Muscle of leg (tissue), 3 donors: ENCODE measurements at regions not wholly inside any gene's neighbourhood (a gene's known extent, or its start where the extent isn't known, plus 50 kb on each side); places are given as distances from the start of the nearest gene placed in this dataset.
A peak's percentile ranks its signal among the peaks of the same experiment; 100 is the strongest.

ENCODE experiments used
- DNase-seq: peaks from one replicate; pipeline ENCODE4 v3.0.0; 2013
- H3K27ac ChIP-seq: one replicate; pipeline ENCODE4 v1.5.1; 2013; ENCODE audit warnings: mild to moderate bottlenecking, low read length, control low read depth
- H3K27me3 ChIP-seq: one replicate; pipeline ENCODE4 v1.6.1; 2013; ENCODE audit warnings: low read length; ENCODE audit not compliant: control insufficient read depth, insufficient read depth
- H3K36me3 ChIP-seq: one replicate; pipeline ENCODE4 v1.6.1; 2013; ENCODE audit warnings: low read length; ENCODE audit not compliant: control insufficient read depth, insufficient read depth
- H3K4me1 ChIP-seq: one replicate; pipeline ENCODE4 v1.6.1; 2013; ENCODE audit warnings: low read length; ENCODE audit not compliant: control insufficient read depth, insufficient read depth
- H3K4me3 ChIP-seq: one replicate; pipeline ENCODE4 v1.5.1; 2013; ENCODE audit warnings: low read length, control low read depth
- H3K9me3 ChIP-seq: replicated peaks from 2 replicates; pipeline ENCODE4 v1.6.1; 2013; ENCODE audit warnings: low read depth, low read length; ENCODE audit not compliant: control insufficient read depth
- WGBS: methylation state at CpG from one replicate; pipeline ENCODE4 v1.1.5; 2013; ENCODE audit warnings: missing lambda C conversion rate; ENCODE audit not compliant: insufficient coverage; 5-methylcytosine and 5-hydroxymethylcytosine counted together

DNA sequence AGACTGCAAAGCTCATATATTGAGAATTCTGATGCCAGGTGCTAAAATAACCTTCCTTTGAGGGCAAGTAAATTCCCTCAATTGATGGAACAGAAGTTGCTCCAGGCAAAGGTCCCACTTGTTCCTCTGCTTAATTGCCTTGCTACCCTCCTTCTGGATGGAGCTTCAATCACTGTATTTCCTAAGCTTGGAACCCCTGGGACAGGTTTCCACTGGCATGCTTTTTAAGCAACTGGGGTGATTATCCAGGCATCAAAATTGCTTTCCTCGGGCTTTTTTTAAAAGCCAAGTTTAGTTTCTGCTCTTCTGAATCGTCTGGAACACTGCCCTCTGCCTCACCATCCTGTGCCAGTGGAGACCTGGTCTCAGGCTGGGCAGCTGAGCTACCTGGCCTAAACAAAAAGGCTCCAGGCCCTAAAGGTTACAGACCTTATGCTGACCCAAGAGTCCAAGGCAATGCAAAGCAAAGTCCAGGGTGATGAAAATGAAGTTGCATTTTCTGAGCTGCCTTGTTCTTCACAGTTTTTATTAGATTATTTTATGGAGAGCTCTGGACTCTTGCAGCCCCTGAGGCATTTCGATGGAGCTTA lies 167.9 kb upstream of the CD180 start:
- Histone ChIP-seq H3K4me3 (no peak overlapping the region), H3K4me1 (no peaks in the 10 kb centered on the region), H3K36me3 (no peaks in the 10 kb centered on the region), H3K9me3 (no peaks in the 10 kb centered on the region), H3K27ac (no peak overlapping the region), H3K27me3 (no peaks in the 10 kb centered on the region)
- peak; percentile 48 for DNase-seq
- 55% methylated on average over 2 of the region's 3 CpGs for WGBS

DNA sequence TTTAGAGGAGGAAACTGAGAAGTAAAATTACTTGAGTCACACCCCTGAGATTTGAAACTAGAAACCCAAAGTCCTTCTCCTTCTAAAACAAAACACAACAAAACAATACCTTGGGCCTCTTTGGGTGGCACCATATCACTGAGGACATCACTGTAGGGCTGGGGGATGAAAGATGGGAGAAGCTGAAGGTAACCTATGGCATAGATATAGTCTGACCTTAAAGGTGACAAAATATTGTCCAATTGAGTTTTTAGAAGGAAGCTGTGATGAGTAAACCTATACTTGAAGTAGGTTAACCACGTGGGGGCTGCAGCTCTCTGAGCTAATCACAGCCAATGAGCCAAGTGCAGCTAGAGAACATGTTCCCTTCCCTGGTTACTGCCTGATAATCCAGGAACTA lies 167.4 kb upstream of the CD180 start:
- no peak overlapping the region for H3K4me3 ChIP-seq
- no peaks in the 10 kb centered on the region for H3K4me1 ChIP-seq
- no peaks in the 10 kb centered on the region for H3K9me3 ChIP-seq
- no peaks in the 10 kb centered on the region for H3K36me3 ChIP-seq
- no peak for DNase-seq
- H3K27ac ChIP-seq = no peak overlapping the region
- no CpG with 5 or more reads among the region's 1 CpG for WGBS
- H3K27me3 ChIP-seq = no peaks in the 10 kb centered on the region

DNA sequence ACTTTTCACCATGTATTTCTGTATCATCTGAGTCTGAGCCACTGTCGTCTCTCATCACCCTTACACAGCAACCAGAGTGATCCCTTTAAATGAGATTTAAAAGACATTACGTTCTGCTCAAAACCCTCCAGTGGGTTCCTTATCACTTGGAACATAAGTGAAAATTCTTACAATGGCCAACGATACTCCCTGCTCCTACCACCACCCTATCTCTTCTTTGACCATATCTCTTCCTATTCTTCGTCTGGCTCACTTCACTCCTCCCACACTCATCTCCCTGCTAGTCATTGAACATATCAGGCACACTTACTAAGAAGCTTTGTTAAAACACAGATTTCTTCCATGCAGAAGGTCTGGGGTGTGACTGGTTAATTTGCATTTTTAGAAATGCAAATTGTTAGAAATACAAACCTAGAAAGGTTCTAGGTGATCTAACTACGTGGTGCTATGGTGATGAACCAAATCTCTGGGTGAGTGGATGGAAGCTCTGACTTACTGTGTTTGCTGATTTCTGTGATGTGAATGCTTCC lies 166.6 kb upstream of the CD180 start:
- no peak for DNase-seq
- no peaks in the 10 kb centered on the region for H3K9me3 ChIP-seq
- H3K4me1 ChIP-seq = no peaks in the 10 kb centered on the region
- H3K4me3 ChIP-seq = no peak overlapping the region
- 92% methylated on average over 3 of the region's 5 CpGs for WGBS
- H3K36me3 ChIP-seq = no peaks in the 10 kb centered on the region
- no peaks in the 10 kb centered on the region for H3K27me3 ChIP-seq
- no peak overlapping the region for H3K27ac ChIP-seq

DNA sequence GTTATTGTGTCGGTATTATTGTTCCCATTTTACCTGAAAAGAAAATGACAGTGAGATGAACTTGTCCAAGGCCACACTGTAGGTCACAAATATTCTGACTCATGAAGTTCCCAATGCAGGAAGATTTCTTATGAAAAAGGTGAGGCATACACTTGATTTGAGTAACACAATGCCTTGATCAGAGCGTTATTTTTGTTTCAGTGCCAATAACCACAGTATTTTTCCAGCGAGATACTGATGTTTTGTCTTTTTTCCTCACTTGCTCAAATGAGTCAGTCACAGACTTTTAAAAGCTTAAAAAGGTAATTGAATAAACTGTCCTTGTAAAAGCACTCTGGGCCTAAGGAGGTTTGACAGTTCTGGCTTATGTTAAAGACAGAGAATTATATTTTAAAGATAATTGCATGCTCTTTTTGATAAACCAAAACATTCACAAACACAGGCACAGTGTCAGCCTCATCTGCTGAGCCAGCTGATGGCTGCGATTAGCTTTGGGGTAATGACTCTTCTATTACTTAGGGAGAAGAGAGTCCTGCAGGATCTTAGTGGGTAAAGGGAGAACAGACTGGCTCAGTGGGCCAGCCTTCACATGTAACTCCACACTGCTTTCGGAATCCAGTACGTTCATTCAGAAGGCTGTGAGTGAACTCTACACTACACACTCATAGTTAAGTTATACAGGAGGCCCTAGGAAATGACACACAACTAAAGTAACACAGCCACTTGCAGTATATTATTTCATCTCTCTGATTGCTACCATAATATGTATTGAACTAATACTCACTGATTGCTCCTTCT lies 165.5 kb upstream of the CD180 start:
- H3K36me3 ChIP-seq = no peaks in the 10 kb centered on the region
- no peaks in the 10 kb centered on the region for H3K27me3 ChIP-seq
- H3K4me1 ChIP-seq = no peaks in the 10 kb centered on the region
- H3K27ac ChIP-seq = no peak overlapping the region
- H3K4me3 ChIP-seq = no peak overlapping the region
- DNase-seq = peak; percentile 44
- WGBS = 71% methylated on average over 1 of the region's 6 CpGs
- H3K9me3 ChIP-seq = no peaks in the 10 kb centered on the region

DNA sequence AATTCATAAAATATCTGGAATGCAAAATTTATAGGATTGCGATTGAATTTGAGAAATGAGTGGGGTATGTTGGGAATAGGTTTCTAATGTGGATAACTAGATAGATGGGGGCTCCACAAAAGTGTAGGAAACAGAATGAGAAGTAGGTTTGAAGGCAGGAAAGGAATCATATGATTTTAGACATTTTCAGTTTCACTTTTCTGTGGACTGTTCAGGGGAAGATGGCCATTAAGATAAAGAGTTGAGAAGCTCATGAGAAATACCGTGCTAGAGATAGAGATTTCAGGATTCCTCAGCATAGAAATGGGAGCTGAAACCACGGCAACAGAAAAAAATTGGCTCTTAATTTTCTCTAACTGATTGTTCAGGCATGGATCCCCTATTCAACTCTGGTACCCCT lies 163.4 kb upstream of the CD180 start:
- no peaks in the 10 kb centered on the region for H3K27me3 ChIP-seq
- H3K27ac ChIP-seq = no peak overlapping the region
- H3K36me3 ChIP-seq = no peaks in the 10 kb centered on the region
- no peaks in the 10 kb centered on the region for H3K9me3 ChIP-seq
- H3K4me1 ChIP-seq = no peaks in the 10 kb centered on the region
- DNase-seq = no peak
- no peak overlapping the region for H3K4me3 ChIP-seq
- 100% methylated on average over 1 of the region's 3 CpGs for WGBS

DNA sequence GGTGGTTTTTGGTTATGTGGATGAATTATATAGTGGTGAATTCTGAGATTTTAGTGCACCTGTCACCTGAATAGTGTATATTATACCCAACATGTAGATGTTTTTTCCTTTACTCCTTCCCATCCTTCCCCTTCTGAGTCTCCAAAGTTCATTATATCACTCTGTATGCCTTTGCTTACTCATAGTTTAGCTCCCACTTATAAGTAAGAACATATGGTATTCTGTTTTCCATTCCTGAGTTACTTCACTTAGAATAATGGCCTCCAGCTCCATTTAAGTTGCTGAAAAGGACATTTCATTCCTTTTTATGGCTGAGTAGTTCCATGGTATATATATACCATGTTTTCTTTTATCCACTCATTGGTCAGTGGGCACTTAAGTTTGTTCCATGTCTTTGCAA lies 161.6 kb upstream of the CD180 start:
- H3K9me3 ChIP-seq = no peaks in the 10 kb centered on the region
- no peak for DNase-seq
- H3K27ac ChIP-seq = no peak overlapping the region
- no peaks in the 10 kb centered on the region for H3K27me3 ChIP-seq
- H3K4me3 ChIP-seq = no peak overlapping the region
- no peaks in the 10 kb centered on the region for H3K36me3 ChIP-seq
- peaks cover 2% of the 10 kb centered on the region for H3K4me1 ChIP-seq

DNA sequence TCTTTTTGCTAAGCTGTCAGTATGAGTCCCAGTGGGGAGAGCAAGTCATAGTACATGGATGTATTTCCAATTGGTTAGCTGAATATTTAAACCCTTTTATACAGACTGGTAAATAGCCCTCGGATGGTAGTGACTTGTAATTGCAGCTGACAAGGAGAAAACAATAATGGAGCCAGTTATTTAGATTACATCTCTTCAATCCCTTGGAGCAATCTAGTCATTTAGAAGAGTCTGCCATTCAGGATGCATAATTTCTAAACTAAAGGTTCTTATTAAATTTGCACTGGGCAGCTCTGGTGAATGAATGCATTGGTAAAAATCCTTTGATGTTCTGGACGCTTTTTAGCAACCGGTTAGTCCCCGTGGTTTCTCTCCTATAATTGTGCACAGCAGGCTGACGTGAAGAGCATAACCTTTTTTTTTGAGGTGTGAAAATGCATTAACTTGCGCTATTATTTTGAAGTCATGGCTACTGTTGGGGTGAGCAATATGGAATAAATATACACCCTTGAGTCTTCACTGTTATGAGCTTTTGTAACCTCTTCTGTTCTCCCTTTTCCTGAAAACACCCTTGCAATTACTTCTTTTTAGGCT lies 158.6 kb upstream of the CD180 start:
- Histone ChIP-seq H3K4me1 (peaks cover 2% of the 10 kb centered on the region), H3K4me3 (no peak overlapping the region), H3K27me3 (no peaks in the 10 kb centered on the region), H3K36me3 (no peaks in the 10 kb centered on the region), H3K27ac (no peak overlapping the region), H3K9me3 (no peaks in the 10 kb centered on the region)
- WGBS = 68% methylated on average over 3 of the region's 6 CpGs
- no peak for DNase-seq

DNA sequence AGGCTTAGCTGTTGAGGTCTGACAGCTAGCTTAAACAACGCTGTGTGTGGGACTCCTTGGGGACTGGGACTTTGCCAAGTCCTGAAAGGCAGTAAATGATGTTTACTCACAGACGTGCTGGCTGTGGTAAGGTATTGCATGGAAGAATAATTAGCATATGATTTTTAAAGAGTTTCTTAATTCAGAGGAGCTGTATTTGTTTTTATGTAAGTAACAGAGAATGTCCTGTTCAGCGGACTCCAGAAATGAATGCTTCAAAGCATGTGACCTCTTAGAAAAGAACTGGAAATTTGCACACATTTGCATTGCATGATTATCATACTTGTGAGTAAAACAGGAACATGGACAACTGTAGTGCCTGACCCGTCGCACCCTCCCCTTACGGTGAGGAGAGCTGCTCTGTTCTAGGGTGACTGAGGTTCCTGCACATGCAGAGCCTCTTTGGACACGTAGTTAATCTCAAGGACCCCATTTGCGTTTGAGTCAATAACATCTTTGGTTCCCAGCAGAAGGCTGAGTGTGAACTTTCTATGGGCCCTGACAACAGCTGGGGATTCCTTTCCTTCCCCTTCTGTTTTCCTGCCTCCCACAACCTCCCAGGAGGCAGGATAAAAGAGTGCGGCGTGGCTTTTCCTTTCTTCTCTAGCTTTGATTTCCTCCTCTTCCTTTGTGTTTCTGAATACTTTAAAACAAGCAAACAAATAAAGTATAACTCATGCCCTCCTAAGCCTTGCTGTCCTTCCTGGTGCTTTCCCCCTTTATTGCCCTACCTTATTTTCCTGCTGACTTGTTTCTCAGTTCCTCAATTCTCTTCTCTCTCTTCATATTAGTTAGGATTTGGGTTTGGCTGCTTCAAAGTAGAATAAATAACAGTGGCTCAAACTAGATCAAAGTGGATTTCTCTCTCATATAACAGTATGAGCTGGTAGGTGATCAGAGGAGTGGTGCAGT lies 157.2 kb upstream of the CD180 start:
- peak; percentile 43 for DNase-seq
- WGBS = 75% methylated on average over 7 of the region's 10 CpGs
- H3K4me1 ChIP-seq = peaks cover 2% of the 10 kb centered on the region
- no peaks in the 10 kb centered on the region for H3K27me3 ChIP-seq
- H3K27ac ChIP-seq = no peak overlapping the region
- H3K4me3 ChIP-seq = no peak overlapping the region
- no peaks in the 10 kb centered on the region for H3K36me3 ChIP-seq
- no peaks in the 10 kb centered on the region for H3K9me3 ChIP-seq

DNA sequence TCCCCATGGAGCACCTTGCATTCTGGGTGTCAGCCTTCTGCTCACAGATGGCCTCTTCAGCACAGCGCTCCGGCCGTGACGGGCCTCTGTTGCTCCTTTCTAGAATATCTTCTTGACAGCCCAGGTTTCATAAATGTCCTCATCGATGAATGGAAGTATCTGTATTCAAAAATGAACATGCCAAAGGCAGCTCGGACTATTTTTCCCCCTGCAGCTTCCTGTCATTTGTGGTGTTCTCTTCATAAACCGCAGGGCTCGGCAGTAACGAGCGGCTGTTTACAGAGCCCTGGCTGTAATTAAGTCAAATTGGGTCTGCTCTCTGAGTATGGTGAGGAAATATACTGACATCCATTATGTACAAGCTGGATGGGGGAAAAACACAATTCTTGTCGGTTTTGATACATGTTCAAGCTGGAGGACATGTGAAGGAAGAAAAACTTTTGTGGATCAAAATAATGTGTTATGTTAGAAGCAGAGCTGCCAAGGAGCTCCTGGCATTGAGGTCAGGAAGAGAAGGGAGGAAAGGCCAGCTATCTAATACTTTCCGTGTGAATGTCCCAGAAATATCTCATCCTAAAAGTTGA lies 154.1 kb upstream of the CD180 start:
- no peaks in the 10 kb centered on the region for H3K36me3 ChIP-seq
- 65% methylated on average over 9 of the region's 12 CpGs for WGBS
- H3K4me3 ChIP-seq = no peak overlapping the region
- DNase-seq = peak; percentile 74
- H3K4me1 ChIP-seq = peaks cover 2% of the 10 kb centered on the region
- no peak overlapping the region for H3K27ac ChIP-seq
- H3K27me3 ChIP-seq = no peaks in the 10 kb centered on the region
- H3K9me3 ChIP-seq = no peaks in the 10 kb centered on the region
